PC-3 (cell line): ENCODE measurements at regions not wholly inside any gene's neighbourhood (a gene's known extent, or its start where the extent isn't known, plus 50 kb on each side); places are given as distances from the start of the nearest gene placed in this dataset.
"Not testable (repeated sequence)": the region's sequence is repeated elsewhere in the genome, so short reads cannot be mapped to it uniquely, and the experiment has no call there.

ENCODE experiments used
- ATAC-seq: fragments of 200-7000 bp; cut with Tn5 transposase; 2 replicates; pipeline ENCODE4 v1.9.1; 2020; ENCODE audit warnings: mild to moderate bottlenecking, moderate library complexity
- BruUV-seq: library from RNA; stranded (reverse); fragments of 400-500 nt; replicated peaks from 2 replicates; lab custom pipeline; 2021; lab: Mats Ljungman, UMichigan
- CTCF ChIA-PET: fragments of 300-600 bp; sonication (Branson Sonifier 250); formaldehyde crosslinking; loops from one replicate; lab custom pipeline; 2022; ENCODE audit warnings: antibody characterized with exemption; lab: Charles Lee
- POLR2A ChIA-PET: fragments of 300-600 bp; sonication (Branson Sonifier 250); formaldehyde crosslinking; loops from one replicate; lab custom pipeline; 2022; ENCODE audit warnings: antibody characterized with exemption; ENCODE audit not compliant: unreplicated experiment; lab: Charles Lee
- DNase-seq: peaks from one replicate; pipeline ENCODE4 v3.0.0-alpha.2; 2015
- H2AFZ ChIP-seq: fragments of 300-600 bp; sonication (generic); 2 replicates; pipeline ENCODE4 v1.6.0; 2016; ENCODE audit warnings: antibody characterized with exemption, low read length
- H3F3A ChIP-seq: fragments of 300-600 bp; sonication (generic); one replicate; pipeline ENCODE4 v1.6.0; 2017; ENCODE audit warnings: antibody characterized with exemption, low read length, control low read depth, mild to moderate bottlenecking; ENCODE audit not compliant: unreplicated experiment
- H3K27ac ChIP-seq: fragments of 300-600 bp; sonication (generic); 2 replicates; pipeline ENCODE4 v1.5.1; 2016; ENCODE audit warnings: mild to moderate bottlenecking, low read length
- H3K27me3 ChIP-seq: fragments of 300-600 bp; sonication (generic); 2 replicates; pipeline ENCODE4 v1.6.1; 2016; ENCODE audit warnings: low read length, mixed read lengths
- H3K36me3 ChIP-seq: fragments of 300-600 bp; sonication (generic); 2 replicates; pipeline ENCODE4 v1.6.1; 2016; ENCODE audit warnings: low read depth, mixed run types, low read length, mixed read lengths
- H3K4me1 ChIP-seq: fragments of 300-600 bp; sonication (generic); 2 replicates; pipeline ENCODE4 v1.5.1; 2016; ENCODE audit warnings: low read length; ENCODE audit not compliant: insufficient read depth
- H3K4me2 ChIP-seq: fragments of 300-600 bp; sonication (generic); 2 replicates; pipeline ENCODE4 v1.6.0; 2016; ENCODE audit warnings: low read length
- H3K4me3 ChIP-seq: fragments of 300-600 bp; sonication (generic); 2 replicates; pipeline ENCODE4 v1.5.1; 2016; ENCODE audit warnings: mild to moderate bottlenecking, low read length, mixed read lengths
- H3K79me2 ChIP-seq: fragments of 300-600 bp; sonication (generic); 2 replicates; pipeline ENCODE4 v1.6.1; 2017; ENCODE audit warnings: low read length, mixed read lengths
- H3K9ac ChIP-seq: fragments of 300-600 bp; sonication (generic); 2 replicates; pipeline ENCODE4 v1.6.0; 2016; ENCODE audit warnings: mild to moderate bottlenecking, low read length
- H3K9me2 ChIP-seq: fragments of 300-600 bp; sonication (generic); replicated peaks from 2 replicates; pipeline ENCODE4 v1.6.1; 2016; ENCODE audit warnings: mixed run types, low read length, mixed read lengths
- H3K9me3 ChIP-seq: fragments of 300-600 bp; sonication (generic); 2 replicates; pipeline ENCODE4 v1.6.1; 2016; ENCODE audit warnings: low read length, mixed read lengths
- H4K20me1 ChIP-seq: fragments of 300-600 bp; sonication (generic); 2 replicates; pipeline ENCODE4 v1.6.1; 2016; ENCODE audit warnings: low read length, mixed read lengths
- EZH2 ChIP-seq: fragments of 300-600 bp; sonication (generic); IDR thresholded peaks from one replicate; pipeline ENCODE4 v1.6.1; 2017; ENCODE audit warnings: antibody characterized with exemption, mild to moderate bottlenecking, low read length; ENCODE audit not compliant: unreplicated experiment
- EZH2phosphoT487 ChIP-seq: fragments of 300-600 bp; sonication (generic); IDR thresholded peaks from 2 replicates; pipeline ENCODE4 v1.6.1; 2018; ENCODE audit warnings: mild to moderate bottlenecking, antibody characterized with exemption, low read length, borderline replicate concordance
- intact Hi-C: fragments of 100-400 bp; cut with micrococcal nuclease; formaldehyde crosslinking; loops from 2 replicates; pipeline ENCODE4 v1.9.0; 2023
- TF ChIP-seq, protein P1 (sequence below): fragments of 300-600 bp; sonication (generic); conservative IDR thresholded peaks from 2 replicates; pipeline ENCODE4 v1.5.1; 2017; ENCODE audit warnings: antibody characterized with exemption, low read depth, mild to moderate bottlenecking, low read length

DNA sequence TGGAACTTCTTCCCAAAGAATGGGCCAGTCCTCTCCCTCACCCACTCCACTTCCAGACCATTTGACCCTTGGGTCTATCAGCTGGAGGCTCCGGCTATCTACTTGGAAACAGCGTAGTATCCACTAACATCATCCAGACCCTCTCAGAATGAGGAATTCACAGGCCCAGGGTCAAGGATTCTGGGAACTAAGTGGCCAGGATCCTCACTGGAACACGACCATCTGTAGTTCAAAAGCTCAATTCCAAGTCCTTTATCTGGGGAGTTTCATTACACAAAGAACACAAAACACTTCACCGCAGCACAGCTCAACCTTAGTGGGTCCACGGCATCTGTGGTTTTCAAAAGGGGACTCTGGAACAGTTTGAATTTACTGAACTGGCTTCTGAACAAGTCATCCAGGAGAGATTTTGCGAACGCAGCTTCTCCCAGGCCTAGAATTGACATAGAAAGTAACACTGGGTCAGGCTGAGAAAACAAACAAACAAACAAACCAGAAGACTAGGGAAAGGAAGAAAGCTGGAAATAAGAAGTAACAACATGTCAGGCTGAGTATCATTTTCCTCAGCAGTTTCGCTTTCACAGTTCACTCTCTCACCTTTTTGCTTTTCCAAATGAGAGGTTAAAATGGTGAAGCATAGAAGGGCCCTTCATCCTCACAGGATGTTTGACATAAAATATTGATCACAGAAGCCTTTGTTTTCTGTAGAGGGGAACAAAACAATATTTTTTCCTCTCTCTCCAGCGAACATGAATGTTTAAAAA lies 57.6 kb upstream of the USP6NL start:
- TF ChIP-seq, protein P1, sequence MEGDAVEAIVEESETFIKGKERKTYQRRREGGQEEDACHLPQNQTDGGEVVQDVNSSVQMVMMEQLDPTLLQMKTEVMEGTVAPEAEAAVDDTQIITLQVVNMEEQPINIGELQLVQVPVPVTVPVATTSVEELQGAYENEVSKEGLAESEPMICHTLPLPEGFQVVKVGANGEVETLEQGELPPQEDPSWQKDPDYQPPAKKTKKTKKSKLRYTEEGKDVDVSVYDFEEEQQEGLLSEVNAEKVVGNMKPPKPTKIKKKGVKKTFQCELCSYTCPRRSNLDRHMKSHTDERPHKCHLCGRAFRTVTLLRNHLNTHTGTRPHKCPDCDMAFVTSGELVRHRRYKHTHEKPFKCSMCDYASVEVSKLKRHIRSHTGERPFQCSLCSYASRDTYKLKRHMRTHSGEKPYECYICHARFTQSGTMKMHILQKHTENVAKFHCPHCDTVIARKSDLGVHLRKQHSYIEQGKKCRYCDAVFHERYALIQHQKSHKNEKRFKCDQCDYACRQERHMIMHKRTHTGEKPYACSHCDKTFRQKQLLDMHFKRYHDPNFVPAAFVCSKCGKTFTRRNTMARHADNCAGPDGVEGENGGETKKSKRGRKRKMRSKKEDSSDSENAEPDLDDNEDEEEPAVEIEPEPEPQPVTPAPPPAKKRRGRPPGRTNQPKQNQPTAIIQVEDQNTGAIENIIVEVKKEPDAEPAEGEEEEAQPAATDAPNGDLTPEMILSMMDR: no peak
- Histone ChIP-seq H3K36me3 (no peaks in the 10 kb centered on the region), H3K9me2 (no peaks in the 10 kb centered on the region), H2AFZ (no peak overlapping the region), H3K9ac (no peak overlapping the region), H3K27me3 (no peaks in the 10 kb centered on the region), H3F3A (no peaks in the 10 kb centered on the region), H3K9me3 (no peaks in the 10 kb centered on the region), H3K27ac (no peak overlapping the region), H3K4me1 (no peaks in the 10 kb centered on the region), H3K4me3 (no peak overlapping the region), H4K20me1 (no peaks in the 10 kb centered on the region), H3K79me2 (no peaks in the 10 kb centered on the region), H3K4me2 (no peak overlapping the region)
- intact Hi-C loops: no loop called here
- ATAC-seq (no peak), DNase-seq (no peak)
- POLR2A ChIA-PET: no interaction called here
- CTCF ChIA-PET: no interaction called here
- no TSS peak for BruUV-seq

DNA sequence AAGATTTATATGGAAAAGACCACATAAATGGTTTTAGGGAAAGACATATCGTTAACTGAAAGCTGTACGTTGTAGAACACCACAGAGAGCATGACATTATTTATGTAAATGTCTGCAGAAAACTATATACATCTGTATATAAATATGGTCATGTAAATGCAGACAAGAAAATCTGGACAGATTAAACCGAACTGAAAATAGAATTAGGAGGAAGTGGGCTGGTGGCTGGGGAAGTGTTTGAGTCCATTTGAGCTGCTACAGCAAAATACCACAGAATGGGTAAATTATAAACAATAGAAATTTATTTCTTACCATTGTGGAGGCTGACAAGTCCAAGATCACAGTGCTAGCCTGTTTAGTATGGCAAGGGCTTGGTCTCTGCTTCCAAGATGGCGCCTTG lies 56.3 kb upstream of the USP6NL start:
- Histone ChIP-seq H2AFZ (no peak overlapping the region), H3K4me3 (no peak overlapping the region), H3K79me2 (no peaks in the 10 kb centered on the region), H3K9ac (no peak overlapping the region), H3K9me3 (no peaks in the 10 kb centered on the region), H3K9me2 (no peaks in the 10 kb centered on the region), H3K36me3 (no peaks in the 10 kb centered on the region), H3K27me3 (no peaks in the 10 kb centered on the region), H3K4me2 (no peak overlapping the region), H4K20me1 (no peaks in the 10 kb centered on the region), H3K4me1 (no peaks in the 10 kb centered on the region), H3F3A (no peaks in the 10 kb centered on the region), H3K27ac (no peak overlapping the region)
- BruUV-seq: no TSS peak
- DNase-seq (no peak), ATAC-seq (no peak)
- TF ChIP-seq EZH2: no peak
- no peak for TF ChIP-seq EZH2phosphoT487
- TF ChIP-seq, protein P1: no peak
- intact Hi-C loops: no loop called here
- CTCF ChIA-PET: no interaction called here
- POLR2A ChIA-PET: no interaction called here

DNA sequence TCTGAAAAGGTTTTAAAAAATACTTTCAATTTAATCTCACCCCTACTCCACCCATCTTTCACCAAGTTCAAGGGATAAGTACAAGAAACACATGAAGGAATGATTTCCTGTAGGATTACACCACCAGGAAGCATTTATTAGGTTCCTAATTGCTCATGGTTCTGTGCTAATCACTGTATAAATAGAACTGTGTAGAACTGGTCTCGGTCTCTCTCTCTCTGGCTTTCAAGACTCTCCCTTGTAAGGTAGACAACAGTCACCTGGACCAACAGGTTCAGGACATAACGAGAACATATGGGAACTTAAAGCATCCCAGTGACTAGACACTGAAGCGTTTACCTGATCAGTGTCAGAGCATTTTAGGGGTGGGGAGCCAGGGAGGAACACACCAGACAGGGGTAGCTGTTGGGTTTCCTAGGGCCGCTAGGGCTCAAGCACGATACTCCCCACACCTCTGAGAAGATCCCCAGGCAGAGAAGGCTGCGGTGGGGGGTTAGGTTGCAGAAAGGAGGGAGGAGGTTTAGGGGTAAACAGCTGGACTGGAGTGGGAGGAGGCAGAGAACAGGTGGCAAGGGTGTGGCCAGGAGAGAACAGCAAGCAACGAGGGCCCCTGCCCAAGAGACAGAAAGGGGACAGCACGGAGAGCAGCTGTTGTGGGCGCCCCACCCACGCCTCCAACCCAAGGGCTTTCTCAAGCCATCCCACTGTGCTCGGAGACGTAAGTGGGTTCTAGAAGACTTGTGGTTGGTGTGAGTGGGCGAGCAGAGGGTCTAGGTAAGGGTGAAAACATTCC lies 52.5 kb upstream of the USP6NL start:
- H3K4me3 ChIP-seq: no peak overlapping the region
- no peaks in the 10 kb centered on the region for H3K36me3 ChIP-seq
- H3F3A ChIP-seq: no peaks in the 10 kb centered on the region
- no peak for TF ChIP-seq EZH2phosphoT487
- no peak for TF ChIP-seq EZH2
- TF ChIP-seq, protein P1: no peak
- no peak overlapping the region for H2AFZ ChIP-seq
- intact Hi-C loops: no loop called here
- H3K9ac ChIP-seq: no peak overlapping the region
- ATAC-seq (no peak), DNase-seq (no peak)
- ChIA-PET CTCF (no interaction called here), POLR2A (no interaction called here)
- H3K4me2 ChIP-seq: no peak overlapping the region
- H3K27ac ChIP-seq: no peak overlapping the region
- no peaks in the 10 kb centered on the region for H3K4me1 ChIP-seq
- H3K9me3 ChIP-seq: no peaks in the 10 kb centered on the region
- BruUV-seq: no TSS peak
- no peaks in the 10 kb centered on the region for H3K79me2 ChIP-seq
- no peaks in the 10 kb centered on the region for H3K9me2 ChIP-seq
- H4K20me1 ChIP-seq: no peaks in the 10 kb centered on the region
- H3K27me3 ChIP-seq: no peaks in the 10 kb centered on the region

DNA sequence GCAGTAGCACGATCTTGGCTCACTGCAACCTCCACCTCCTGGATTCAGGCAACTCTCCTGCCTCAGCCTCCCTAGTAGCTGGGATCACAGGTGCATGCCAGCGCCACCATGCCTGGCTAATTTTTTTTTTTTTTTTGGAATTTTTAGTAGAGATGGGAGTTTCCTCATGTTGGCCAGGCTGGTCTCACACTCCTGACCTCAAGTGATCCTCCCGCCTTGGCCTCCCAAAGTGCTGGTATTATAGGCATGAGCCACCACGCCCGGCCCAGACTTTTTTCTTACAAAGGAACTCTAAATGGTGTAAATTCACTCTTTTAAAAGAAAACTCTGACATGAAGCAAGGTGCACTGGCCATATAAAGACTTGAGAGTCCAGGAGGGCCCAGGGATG lies 51.7 kb upstream of the USP6NL start:
- H3K9me3 ChIP-seq, CTCF ChIA-PET, H3K4me1 ChIP-seq, H3K79me2 ChIP-seq, H4K20me1 ChIP-seq, H3K9ac ChIP-seq, H3K27me3 ChIP-seq, POLR2A ChIA-PET, H3K27ac ChIP-seq, ATAC-seq, H3F3A ChIP-seq, BruUV-seq, H2AFZ ChIP-seq, H3K9me2 ChIP-seq, H3K4me3 ChIP-seq, intact Hi-C loops, DNase-seq, H3K36me3 ChIP-seq, H3K4me2 ChIP-seq: not testable (repeated sequence)
